RWPE1 (cell line): ENCODE measurements at regions not wholly inside any gene's neighbourhood (a gene's known extent, or its start where the extent isn't known, plus 50 kb on each side); places are given as distances from the start of the nearest gene placed in this dataset.
"Not testable (repeated sequence)": the region's sequence is repeated elsewhere in the genome, so short reads cannot be mapped to it uniquely, and the experiment has no call there.

ENCODE experiments used
- CTCF ChIA-PET: fragments of 350-600 bp; sonication (Branson Sonifier 250); formaldehyde crosslinking; extraction: SDS; loops from one replicate; lab custom pipeline; 2021; lab: Yijun Ruan, JAX
- POLR2A ChIA-PET: fragments of 400-600 bp; formaldehyde crosslinking; extraction: SDS; loops from one replicate; lab custom pipeline; 2020; ENCODE audit warnings: antibody characterized with exemption; ENCODE audit not compliant: low non-redundant PET; lab: Yijun Ruan, JAX
- DNase-seq: peaks from one replicate; pipeline ENCODE4 v3.0.0; 2012; ENCODE audit warnings: low spot score
- H3K27ac ChIP-seq: fragments of 450-650 bp; 2 replicates; pipeline ENCODE4 v1.5.1; 2017
- CTCF ChIP-seq: fragments of 450-650 bp; conservative IDR thresholded peaks from 2 replicates; pipeline ENCODE4 v1.5.1; 2017; ENCODE audit warnings: low read depth, mild to moderate bottlenecking

DNA sequence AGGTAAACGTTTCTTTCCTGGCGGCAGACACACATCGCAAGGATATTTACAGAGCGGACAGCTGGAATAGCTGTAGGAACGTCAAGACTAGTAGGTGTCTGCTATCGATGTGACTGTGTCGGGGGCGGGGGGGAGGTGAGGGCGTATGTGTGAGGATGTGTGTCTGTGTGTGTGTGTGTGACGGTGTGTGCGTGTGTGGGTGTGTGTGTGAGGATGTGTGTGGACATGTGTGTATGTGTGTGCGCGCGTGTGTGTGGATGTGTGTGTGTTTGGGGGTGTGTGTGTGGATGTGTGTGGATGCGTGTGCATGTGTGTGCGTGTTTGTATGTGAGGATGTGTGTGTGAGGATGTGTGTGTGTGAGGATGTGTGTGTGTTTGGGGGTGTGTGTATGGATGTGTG is 55.4 kb downstream of the PNMA6F start:
- CTCF ChIA-PET, POLR2A ChIA-PET, H3K27ac ChIP-seq, DNase-seq: not testable (repeated sequence)

DNA sequence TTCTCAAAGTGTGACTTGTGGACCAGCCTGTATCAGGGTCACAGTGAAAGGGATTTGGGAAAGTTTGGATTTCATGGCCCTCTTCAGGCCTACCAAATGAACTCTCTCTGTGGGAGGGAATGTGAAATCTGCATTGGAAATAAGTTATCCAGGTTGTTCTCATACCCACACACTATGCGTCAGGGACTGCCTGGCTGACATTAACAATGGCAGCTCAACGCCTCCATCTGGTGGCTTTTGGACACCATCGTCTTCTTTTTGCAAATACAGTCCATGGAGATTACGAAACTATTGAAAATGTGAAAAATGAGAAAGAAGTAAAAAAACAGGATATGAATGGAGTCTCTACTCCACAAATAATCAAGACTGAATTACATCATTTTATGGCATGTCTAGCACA is 61.1 kb downstream of the PNMA6F start:
- DNase-seq, H3K27ac ChIP-seq, CTCF ChIA-PET, POLR2A ChIA-PET: not testable (repeated sequence)

DNA sequence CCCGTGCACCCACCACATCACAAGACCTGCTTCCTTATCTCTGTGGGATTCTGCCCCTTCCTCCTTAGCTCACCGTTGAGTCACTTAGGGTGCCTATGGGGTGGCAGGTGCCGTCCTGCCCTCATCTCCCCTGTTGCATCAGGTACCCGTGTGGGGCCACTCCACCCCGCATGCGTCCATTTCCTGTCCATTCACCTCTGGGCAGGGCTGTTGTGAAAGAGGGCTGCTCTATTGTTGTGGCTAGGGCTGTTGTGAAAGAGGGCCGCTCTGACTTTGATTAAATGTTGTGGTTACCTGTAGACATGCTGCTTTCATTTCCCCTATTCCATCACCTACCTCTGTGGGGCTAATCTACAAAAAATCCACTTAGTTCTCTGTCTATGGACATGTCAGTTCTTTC is 68.3 kb downstream of the PNMA6F start:
- H3K27ac ChIP-seq, POLR2A ChIA-PET, CTCF ChIA-PET, DNase-seq: not testable (repeated sequence)

- CTCF ChIA-PET, DNase-seq, H3K27ac ChIP-seq, POLR2A ChIA-PET: not testable (repeated sequence)
These were observed 69.0 kb downstream of the PNMA6F start for GRCh38 chrX:153252378-153253129.

DNA sequence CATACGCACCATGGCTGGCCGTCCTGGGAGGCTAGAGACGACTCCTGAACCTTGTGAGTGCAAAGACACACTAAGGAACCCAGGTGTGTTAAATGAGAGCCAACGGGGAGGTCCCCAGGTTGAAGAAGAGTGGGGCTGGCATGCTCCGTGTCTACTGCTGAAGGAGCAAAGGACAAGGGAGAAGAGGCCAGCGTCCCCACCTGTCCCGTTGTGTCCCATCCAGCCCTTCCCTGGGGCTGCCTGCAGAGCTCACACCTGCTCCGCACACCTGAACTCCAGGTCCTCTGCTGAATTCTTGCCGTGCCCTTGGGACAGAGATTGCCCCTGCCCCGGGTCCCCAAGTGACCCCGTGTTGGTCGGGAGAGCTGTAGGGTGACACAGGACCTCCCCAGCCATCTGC is 69.6 kb downstream of the PNMA6F start:
- POLR2A ChIA-PET, DNase-seq, CTCF ChIA-PET, H3K27ac ChIP-seq: not testable (repeated sequence)

DNA sequence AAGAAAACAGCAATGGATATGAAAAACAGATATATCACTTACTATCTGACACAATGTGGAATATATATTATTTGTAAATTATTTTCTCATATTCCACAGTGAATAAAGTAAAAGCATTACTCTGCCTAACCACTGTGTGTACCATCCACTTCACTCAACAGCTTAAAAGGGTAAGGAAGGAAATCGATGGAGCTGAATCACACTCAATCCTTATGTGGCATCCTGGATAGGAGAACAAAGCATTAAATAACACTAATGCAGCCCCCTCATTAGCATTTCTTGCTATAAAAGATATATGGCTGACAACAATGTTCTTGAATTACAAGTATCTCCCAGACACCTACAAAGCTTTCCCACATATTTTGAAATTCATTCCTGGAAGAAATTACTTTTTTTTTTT is 70.8 kb downstream of the PNMA6F start:
- H3K27ac ChIP-seq, CTCF ChIA-PET, POLR2A ChIA-PET, DNase-seq: not testable (repeated sequence)

GRCh38 chrX:153245288-153245731 is 66.2 kb downstream of the MAGEA1 start:
- no peak overlapping the region for H3K27ac ChIP-seq
- ChIA-PET CTCF (interaction anchor here (0.6 kb wide), 1 partner anchor 213 kb away, joined by 3 read pairs; no protein-coding TSS in a partner anchor), POLR2A (no interaction called here)
- DNase-seq: peak; percentile 22
- no peak for TF ChIP-seq CTCF

- ChIA-PET CTCF (interaction anchor here (0.6 kb wide), 1 partner anchor 212 kb away, joined by 3 read pairs; no protein-coding TSS in a partner anchor), POLR2A (no interaction called here)
- H3K27ac ChIP-seq: no peak overlapping the region
- no peak for DNase-seq
- TF ChIP-seq CTCF: no peak
These were observed 65.7 kb downstream of the MAGEA1 start for GRCh38 chrX:153244767-153245166.

DNA sequence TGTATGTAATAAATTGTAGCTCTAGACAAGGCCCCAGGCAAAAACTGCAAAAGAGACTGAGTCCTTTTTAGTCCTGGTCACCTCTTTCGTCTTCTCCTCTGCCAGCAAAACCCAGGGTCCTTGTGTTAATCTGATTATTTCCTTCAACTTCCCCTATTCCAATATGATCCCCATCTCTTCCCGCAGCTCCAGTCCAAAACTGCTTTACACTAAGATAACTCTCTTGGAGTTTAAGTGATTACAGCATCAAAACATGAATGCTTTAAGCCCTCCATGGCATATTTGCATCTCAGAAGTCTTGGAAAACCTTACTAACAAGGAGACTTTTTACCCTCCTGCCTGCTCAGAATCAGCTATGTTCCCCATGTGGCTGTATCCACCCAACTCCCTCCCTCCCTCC is 59.3 kb downstream of the MAGEA1 start:
- POLR2A ChIA-PET: no interaction called here
- TF ChIP-seq CTCF: no peak
- H3K27ac ChIP-seq: no peak overlapping the region
- CTCF ChIA-PET: no interaction called here
- no peak for DNase-seq
